ENCODE measurements at regions not wholly inside any gene's neighbourhood (a gene's known extent, or its start where the extent isn't known, plus 50 kb on each side); places are given as distances from the start of the nearest gene placed in this dataset.

DNA sequence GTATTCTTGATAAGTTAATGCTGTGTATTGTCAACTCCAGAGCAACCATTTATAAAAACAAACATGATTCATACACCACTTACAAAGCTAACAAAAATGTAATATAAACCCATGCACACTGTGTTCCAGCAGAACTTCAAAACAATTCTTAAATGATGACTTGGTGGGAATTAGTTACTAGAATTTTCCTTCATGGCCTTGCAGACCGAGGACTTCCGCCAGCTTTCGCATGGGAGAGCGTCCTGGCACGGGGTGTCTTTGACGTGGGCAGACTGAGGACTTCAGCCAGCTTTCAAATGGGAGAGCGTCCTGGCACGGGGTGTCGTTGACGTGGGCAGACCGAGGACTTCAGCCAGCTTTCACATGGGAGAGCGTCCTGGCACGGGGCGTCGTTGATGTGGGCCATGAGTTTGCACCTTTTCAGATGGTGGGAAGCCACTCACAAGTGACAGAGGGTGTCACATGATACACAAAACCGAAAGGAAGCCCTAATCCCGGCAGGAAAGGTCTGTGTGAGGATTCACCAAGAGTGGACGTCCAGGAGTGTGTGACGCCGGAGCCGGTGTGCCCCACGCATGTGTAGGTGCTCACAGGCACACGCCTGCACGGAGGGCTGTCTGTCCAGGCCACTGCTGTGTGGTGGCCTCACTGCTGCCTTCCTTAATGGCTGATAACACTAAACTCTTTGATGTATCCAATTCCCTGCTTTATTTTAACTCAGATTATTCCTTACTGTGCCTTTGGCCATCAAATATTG is 211.3 kb upstream of the IRX4 start:
- TF ChIP-seq POLR2A (IDR thresholded peaks at IDR 0.05), result no peak
- TF ChIP-seq POLR2AphosphoS5 (IDR thresholded peaks at IDR 0.05), result no peak
- Histone ChIP-seq H3K27ac (no peak overlapping the region), H3K4me3 (no peak overlapping the region), H3K9me3 (peaks cover 0 to 5% (median 0%) of the 10 kb centered on the region in 8 donors), H3K4me1 (no peaks in the 10 kb centered on the region), H3K36me3 (no peaks in the 10 kb centered on the region), H3K27me3 (replicated peaks in 1 of 7) (peaks cover 0 to 7% (median 0%) of the 10 kb centered on the region in 7 donors)
- no peak for DNase-seq
- intact Hi-C loops (cut with DNase I; ENCODE audit: low total_unique reads), result no loop called here
- WGBS, 5 donors, result 89 to 93% (median 92%) methylated on average over 17 to 24 of the region's 24 CpGs

DNA sequence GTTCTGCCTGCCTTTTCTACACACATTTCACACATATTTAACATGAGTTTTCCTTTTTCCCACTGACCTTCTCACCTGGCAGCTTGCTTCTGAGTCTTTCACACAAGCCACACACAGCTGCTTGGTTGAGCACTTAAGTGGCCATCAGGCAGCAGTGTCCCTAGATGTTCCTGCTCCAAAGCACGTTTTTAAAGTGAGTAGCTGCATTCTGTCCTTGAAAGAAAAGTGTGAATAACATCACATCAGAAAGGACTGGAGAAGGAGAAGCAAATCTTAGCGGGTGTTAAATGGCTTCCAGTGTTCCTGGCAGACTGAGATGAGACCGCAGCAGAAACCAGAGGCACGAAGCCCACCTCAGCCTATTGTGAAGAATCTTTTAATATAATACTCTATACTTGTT is 209.2 kb upstream of the IRX4 start:
- Histone ChIP-seq H3K4me3 (no peak overlapping the region), H3K4me1 (no peaks in the 10 kb centered on the region), H3K9me3 (peaks cover 0 to 5% (median 0%) of the 10 kb centered on the region in 8 donors), H3K27me3 (replicated peaks in 1 of 7) (no peaks in the 10 kb centered on the region), H3K27ac (no peak overlapping the region), H3K36me3 (no peaks in the 10 kb centered on the region)
- DNase-seq, result no peak
- TF ChIP-seq, protein P1, sequence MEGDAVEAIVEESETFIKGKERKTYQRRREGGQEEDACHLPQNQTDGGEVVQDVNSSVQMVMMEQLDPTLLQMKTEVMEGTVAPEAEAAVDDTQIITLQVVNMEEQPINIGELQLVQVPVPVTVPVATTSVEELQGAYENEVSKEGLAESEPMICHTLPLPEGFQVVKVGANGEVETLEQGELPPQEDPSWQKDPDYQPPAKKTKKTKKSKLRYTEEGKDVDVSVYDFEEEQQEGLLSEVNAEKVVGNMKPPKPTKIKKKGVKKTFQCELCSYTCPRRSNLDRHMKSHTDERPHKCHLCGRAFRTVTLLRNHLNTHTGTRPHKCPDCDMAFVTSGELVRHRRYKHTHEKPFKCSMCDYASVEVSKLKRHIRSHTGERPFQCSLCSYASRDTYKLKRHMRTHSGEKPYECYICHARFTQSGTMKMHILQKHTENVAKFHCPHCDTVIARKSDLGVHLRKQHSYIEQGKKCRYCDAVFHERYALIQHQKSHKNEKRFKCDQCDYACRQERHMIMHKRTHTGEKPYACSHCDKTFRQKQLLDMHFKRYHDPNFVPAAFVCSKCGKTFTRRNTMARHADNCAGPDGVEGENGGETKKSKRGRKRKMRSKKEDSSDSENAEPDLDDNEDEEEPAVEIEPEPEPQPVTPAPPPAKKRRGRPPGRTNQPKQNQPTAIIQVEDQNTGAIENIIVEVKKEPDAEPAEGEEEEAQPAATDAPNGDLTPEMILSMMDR (IDR thresholded peaks at IDR 0.05 in 8 of 11, conservative IDR thresholded peaks at IDR 0.05 in 3 of 11), result no peak
- TF ChIP-seq POLR2AphosphoS5 (IDR thresholded peaks at IDR 0.05), result no peak
- no peak for TF ChIP-seq POLR2A (IDR thresholded peaks at IDR 0.05)
- intact Hi-C loops (cut with DNase I; ENCODE audit: low total_unique reads), result no loop called here
- WGBS, 5 donors, result 52 to 65% (median 59%) methylated on average over 4 of the region's 4 CpGs

DNA sequence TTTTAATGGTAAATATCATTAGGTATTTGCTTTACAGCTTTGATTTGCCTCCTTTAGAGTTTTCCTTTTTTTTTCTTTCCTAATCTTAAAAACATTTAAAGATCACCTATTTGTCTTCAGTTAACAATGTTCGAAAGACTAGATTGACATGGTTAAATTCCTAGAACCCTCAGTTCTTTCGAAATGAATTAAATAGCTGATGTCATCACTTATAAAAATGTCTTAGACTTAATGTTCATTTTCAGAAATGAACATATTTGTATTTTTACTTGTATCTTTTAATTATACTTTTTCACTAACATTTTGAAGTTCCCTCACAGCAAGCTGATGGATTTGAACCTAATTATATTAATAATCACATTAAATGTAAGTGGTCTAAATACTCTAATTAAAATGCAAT is 205.3 kb upstream of the IRX4 start:
- Histone ChIP-seq H3K9me3 (no peaks in the 10 kb centered on the region), H3K36me3 (no peaks in the 10 kb centered on the region), H3K4me1 (no peaks in the 10 kb centered on the region), H3K27ac (no peak overlapping the region), H3K27me3 (replicated peaks in 1 of 7) (no peaks in the 10 kb centered on the region), H3K4me3 (no peak overlapping the region)
- TF ChIP-seq, protein P1 (IDR thresholded peaks at IDR 0.05 in 8 of 11, conservative IDR thresholded peaks at IDR 0.05 in 3 of 11), result no peak
- TF ChIP-seq POLR2AphosphoS5 (IDR thresholded peaks at IDR 0.05) (no peak), POLR2A (IDR thresholded peaks at IDR 0.05) (no peak)
- WGBS, 5 donors, result 69 to 87% (median 84%) methylated on average over 2 of the region's 2 CpGs
- no peak for DNase-seq
- intact Hi-C loops (cut with DNase I; ENCODE audit: low total_unique reads), result no loop called here

DNA sequence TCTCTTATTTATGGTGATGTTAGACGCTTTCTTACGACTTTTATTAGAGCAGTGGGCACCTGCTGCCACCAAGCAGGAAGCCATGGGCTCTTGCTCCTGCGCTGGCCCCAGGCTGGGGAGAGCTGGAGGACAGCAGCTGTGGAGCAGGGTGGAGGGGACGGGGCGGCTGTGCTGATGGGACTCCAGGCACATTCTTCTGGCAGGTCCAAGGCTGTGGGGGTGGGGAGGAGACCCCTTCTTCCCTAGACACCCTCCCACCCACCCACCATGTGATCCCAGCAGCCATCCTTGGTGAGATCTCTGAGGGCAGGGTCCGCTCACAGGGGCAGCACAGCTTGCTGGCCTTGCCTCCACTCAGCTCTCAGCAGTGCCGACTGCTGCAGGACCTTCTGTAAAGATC is 192.6 kb upstream of the IRX4 start:
- Histone ChIP-seq H3K27me3 (replicated peaks in 1 of 7) (peaks cover 0 to 23% (median 0%) of the 10 kb centered on the region in 7 donors), H3K27ac (no peak overlapping the region), H3K4me3 (no peak overlapping the region), H3K4me1 (no peaks in the 10 kb centered on the region), H3K36me3 (no peaks in the 10 kb centered on the region), H3K9me3 (peaks cover 0 to 10% (median 0%) of the 10 kb centered on the region in 8 donors)
- intact Hi-C loops (cut with DNase I; ENCODE audit: low total_unique reads), result no loop called here
- DNase-seq, result no peak
- 78 to 94% (median 82%) methylated on average over 5 to 7 of the region's 7 CpGs for WGBS, 5 donors
- TF ChIP-seq, protein P1 (IDR thresholded peaks at IDR 0.05 in 8 of 11, conservative IDR thresholded peaks at IDR 0.05 in 3 of 11), result no peak

Data from spleen (tissue), 11 donors.